GDM1 (cell line): ENCODE measurements at regions not wholly inside any gene's neighbourhood (a gene's known extent, or its start where the extent isn't known, plus 50 kb on each side); places are given as distances from the start of the nearest gene placed in this dataset.
"Not testable (repeated sequence)": the region's sequence is repeated elsewhere in the genome, so short reads cannot be mapped to it uniquely, and the experiment has no call there.

Source experiments
- DNase-seq: peaks from one replicate; lab custom pipeline; 2025; lab: John Stamatoyannopoulos, UW

DNA sequence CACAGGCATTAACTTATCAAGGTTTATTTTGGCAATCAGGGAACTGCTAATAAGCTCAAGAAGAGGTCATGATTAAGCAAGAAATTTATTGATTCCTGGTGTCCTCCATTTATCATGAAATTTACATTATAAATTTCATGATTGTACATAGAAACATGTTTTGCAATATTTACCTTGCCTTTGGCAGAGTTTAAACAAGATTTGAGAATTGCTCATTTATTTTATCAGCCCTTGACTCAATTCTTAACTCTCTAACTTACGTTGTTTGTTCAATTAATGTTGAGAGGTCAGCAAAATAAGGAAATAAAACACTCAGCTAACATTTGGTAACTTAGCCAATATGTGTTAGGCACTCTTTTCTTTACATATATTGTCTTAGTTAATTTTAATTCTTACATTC is 286.6 kb downstream of the SLC7A11 start:
- DNase-seq = no peak

DNA sequence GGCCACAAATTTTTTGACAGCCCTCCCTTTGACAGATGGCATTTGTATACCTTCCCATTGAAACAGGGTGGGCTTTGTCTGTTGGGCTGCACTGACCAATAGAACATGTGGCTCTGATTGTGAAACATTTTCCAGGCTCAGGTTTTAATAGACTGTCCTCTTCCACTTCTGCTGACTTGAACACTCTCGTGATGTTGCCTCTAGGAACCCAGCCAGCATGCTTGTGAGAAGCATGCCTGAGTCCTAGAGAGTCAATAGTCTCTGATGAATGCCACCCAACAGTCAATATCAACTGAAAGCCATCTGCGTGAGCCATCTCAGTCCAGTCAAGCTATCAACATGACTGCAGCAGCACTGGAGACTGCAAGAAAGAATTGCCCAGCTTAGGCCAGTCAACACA is 290.0 kb downstream of the SLC7A11 start:
- DNase-seq = no peak

DNA sequence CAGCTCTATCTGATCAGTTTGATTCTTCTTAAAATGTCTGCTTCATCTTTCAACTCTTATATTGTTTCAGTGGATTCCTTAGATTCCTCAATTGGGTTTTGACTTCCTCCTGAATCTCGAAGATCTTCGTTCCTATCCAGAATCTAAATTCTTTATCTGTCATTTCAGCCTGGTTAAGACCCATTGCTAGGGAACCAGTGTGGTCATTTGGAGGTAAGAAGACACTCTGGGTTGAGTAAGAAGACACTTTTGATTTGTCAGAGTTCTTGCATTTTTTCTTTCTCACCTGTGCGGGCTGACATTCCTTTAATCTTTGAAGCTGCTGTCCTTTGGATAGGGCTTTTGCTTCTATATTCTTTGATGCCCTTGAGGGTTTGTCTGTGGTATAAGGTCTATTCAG is 291.9 kb downstream of the SLC7A11 start:
- no peak for DNase-seq

DNA sequence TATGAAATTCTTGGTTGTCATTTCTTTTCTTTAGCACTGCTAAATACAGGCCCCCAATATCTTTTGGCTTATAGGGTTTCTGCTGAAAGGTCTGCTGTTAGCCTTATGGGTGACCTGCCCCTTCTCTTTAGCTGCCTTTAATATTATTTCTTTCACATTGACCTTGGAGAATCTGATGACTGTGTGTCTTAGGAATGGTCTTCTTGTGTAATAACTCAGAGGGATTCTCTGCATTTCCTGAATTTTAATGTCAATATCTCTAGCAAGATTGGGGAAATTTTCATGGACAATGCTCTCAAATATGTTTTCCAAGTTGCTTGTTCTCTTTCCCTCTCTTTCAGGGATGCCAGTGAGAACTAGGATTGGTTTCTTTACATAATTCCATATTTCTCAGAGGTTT is 292.4 kb downstream of the SLC7A11 start:
- no peak for DNase-seq

DNA sequence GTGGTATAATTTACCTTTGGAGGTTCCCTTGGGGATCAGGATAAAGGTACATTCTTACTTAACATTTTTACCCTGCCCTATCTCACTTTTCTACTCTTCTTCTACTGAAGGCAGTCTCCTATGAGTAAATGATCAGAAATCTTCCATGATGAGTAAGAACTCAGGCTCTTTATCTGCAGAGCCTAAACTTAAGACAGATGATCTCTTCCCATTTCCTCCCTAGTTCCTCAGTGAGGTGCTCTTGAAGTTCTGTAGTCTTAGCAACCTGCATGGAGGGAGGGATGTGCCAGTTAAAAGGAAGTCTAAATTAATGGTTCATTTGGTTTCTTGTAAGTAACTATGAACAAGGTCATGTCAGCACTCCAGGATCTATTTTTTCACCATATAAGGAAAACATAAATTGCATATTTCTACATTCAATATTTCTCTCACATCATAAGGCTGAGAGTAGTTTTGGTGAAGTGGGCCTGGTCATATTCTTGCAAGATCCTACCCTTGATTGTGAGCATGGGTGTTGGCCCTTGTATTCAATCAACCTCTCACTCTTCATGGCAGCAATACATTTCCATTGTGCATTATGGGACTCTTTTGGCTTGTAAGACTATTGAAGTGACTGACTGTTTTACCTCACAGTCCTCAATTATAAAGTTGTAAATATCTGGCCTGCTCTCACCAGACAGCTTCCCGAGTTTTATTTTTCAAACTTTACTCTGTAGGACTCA is 295.5 kb downstream of the SLC7A11 start:
- no peak for DNase-seq

DNA sequence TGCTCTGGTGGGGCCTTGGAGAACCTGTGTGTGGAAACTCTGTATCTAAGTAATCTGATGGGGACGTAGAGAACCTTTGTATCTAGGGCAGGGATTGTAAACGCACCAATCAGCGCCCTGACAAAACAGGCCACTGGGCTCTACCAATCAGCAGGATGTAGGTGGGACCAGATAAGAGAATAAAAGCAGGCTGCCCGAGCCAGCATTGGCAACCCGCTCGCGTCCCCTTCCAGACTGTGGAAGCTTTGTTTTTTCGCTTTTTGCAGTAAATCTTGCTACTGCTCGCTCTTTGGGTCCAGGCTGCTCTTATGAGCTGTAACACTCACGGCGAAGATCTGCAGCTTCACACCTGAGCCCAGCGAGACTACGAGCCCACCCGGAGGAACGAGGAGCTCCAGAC is 299.3 kb downstream of the SLC7A11 start:
- DNase-seq = not testable (repeated sequence)

DNA sequence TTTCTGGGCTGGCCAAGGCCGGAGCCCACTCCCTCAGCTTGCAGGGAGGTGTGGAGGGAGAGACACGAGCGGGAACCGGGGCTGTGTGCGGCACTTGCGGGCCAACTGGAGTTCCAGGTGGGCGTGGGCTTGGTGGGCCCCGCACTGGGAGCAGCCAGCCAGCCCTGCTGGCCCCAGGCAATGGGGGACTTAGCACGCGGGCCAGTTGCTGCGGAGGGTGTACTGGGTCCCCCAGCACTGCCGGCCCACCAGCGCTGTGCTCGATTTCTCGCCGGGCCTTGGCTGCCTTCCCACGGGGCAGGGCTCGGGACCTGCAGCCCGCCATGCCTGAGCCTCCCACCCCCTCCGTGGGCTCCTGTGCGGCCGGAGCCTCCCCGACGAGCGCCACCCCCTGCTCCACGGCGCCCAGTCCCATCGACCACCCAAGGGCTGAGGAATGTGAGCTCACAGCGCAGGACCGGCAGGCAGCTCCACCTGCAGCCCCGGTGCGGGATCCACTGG is 300.1 kb downstream of the SLC7A11 start:
- not testable (repeated sequence) for DNase-seq

DNA sequence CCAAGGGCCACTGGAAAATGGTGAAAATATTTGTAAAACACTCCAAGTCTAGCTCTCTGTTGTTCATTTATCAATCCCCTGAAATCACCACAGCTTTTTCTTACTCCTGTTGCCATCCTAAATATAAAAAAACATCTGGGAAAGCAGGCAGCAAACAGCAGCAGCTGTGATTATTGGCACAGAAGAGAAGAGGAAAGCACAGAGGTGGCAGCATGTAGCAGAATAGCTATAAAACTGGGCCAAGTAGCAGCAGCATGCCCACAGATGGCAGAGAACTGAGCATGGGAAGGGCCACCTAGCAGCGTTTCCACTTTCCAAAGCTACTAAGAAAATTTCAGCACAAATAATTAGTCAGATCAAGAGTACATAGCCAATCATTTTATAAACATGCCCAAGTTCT is 307.2 kb downstream of the SLC7A11 start:
- DNase-seq = no peak

DNA sequence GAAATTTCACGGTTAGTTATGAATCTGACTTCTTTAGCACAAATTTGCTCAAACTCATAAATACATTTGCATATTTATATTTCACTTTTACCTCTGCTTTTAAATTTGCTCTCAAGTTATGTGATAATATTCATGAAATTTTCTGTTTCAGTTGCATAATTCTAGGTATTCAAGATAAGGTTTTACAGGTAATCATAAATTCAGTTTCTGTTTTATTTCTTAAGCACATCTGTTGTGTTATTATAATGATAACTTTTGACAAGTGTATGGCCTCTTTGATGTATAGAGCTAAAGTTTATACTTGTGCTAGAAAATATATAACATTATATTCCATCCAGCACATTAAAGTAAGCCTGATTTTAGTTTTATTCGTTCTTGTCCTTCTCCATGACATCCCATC is 308.1 kb downstream of the SLC7A11 start:
- no peak for DNase-seq

DNA sequence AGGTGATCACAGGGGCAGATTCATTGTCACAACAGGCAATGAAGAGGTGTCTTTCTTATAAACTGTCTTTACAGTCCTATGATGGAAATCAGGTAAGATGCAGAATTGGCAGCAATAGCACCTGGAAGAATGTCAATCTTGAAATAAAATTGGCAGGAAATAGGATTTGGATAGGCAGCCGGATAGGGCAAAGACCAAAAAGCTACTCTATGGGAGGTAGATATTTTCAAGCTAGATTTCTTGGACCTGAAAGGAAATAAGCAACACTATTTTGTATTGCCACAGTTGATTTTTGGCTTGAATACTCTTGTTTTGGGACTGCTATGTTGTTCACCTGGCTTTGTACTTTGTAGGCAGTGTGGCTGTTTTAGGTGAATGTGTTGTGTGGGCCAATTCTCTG is 314.2 kb downstream of the SLC7A11 start:
- no peak for DNase-seq

DNA sequence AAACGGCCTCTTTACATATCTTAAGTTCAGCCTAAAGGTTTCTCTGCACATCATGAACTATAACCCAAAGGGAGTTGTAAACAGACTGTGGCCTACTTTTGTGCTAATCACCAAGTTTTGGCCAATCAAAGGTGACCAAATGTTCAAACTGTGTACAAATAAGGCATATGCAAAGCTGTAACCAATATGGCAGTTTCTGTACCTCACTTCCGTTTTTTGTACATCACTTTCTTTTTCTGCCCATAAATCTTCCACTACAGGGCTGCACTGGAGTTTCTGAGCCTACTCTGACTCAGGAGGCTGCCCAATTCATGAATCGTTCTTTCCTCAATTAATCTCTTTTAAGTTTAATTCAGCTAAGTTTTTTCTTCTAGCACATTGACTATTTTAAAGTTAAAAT is 318.7 kb downstream of the SLC7A11 start:
- no peak for DNase-seq

DNA sequence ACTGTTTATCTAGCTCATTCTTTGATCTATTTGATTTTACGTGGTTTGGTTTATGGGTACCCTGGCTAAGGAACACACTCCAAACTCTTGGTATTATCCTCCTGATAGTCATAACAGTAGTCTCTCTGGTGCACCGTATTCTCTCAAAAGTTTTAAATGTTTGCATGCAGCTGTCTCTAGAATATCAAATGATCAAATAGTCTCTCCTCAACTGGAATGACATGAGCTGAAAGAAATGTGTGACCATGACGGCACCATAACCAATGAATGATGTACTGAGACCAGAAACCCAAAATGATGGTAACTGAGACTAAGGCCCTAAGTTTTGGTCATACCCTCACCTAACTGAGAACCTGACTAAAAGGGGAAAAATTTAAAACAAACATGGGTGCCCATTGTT is 319.4 kb downstream of the SLC7A11 start:
- DNase-seq = no peak

DNA sequence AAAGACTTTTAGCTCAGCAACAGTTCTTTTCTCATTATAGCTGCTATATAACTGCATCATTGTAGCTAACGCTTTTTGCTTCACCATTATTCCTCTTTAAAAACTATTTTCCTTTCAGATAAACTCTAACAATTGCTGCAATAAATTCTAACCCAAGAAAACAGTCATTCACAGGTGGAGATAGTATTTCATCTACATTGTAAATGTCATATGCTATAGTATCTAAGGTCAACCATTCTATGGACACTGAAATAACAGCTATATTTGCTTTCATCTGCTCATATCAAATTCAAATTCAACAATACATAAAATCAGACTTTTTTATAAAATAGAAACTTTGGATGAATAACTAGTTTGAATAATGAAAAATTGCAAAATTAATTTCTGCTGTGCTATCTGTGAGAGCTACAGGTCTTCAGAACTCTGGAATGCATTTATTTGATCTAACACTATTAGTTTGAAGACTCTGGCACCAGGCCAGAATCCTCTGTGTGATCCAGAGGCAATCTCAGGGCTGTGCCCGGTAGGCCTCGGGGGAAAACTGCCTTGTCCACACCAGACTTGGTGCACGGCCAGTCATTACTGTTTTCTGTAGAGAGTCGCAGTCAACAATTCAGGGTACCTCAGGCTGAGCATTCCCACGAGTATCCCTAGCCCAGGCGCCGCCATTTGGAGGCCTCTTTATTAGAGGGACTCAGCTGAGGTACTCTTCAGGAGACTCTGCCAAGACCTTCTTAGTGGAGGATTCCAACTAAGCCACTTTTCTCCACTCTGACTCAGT is 332.4 kb downstream of the SLC7A11 start:
- DNase-seq = no peak

DNA sequence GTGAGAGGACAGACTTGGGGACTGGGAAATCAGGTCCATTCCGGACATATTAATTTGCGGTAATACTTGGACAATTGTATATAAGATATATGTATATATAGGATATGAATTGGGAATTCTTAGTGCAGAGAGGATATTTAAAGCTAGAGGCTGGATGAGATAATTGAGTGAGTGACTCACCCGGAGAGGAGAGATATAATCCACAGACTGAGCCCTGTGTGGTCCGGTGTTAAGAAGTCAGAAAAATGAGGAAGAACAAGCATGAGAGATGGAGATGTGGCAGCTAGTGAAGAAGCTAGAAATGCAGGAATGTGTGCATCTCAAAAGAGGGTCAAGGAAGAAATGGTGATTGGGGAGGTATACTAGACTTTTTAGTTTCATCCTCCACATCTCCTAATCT is 336.2 kb downstream of the SLC7A11 start:
- DNase-seq = no peak

DNA sequence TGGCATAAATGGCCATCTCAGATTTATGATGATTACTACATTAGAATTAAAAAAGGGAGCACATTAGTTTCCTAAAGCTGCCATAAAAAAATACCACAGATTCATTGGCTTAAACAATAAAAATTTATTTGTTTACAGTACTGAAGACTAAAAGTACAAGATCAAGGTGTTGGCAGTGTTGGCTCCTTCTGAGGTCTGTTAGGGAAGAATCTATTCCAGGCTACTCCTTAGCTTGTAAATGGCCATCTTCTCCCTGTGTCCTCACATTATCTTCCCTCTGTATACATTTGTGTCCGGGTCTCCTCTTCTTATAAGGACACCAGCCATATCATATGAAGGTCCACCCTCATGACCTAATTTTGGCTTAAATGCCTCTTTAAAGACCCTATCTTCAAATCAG is 341.0 kb downstream of the SLC7A11 start:
- DNase-seq = no peak

DNA sequence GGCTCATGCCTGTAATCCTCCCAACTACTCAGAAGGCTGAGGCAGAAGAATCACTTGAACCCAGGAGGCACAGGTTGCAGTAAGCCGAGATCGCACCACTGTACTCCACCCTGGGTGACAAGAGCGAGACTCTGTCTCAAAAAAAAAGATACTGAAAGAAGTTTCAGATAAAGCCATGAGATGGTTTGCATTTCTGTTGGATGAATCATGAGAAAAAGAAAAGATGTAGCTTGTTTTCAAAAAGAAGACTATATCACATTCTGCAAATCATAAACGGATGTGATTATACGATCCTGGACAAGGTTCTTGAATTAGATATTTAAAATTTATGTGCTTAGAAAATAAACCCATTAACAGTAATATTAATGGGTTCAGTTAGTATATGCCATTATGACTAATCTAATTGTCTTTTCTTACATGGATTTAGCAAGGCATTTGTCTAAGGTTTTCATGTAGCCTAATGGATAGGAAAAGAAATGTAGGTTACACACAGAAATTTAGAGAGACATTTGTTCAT is 345.9 kb downstream of the SLC7A11 start:
- no peak for DNase-seq

DNA sequence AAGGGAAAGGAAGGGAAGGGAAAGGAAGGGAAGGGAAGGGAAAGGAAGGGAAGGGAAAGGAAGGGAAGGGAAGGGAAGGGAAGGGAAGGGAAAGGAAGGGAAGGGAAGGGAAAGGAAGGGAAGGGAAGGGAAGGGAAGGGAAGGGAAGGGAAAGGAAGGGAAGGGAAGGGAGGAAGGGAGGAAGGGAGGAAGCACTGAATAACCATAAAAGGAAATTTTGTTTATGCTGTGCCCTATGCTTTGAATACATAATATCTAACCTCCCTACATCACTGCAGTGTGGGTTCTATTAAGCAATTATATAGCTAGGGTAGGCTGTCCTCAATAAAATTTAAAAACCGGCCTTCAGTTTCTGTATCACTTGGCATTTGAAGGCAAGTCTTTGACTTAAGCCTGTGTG is 346.6 kb downstream of the SLC7A11 start:
- not testable (repeated sequence) for DNase-seq

DNA sequence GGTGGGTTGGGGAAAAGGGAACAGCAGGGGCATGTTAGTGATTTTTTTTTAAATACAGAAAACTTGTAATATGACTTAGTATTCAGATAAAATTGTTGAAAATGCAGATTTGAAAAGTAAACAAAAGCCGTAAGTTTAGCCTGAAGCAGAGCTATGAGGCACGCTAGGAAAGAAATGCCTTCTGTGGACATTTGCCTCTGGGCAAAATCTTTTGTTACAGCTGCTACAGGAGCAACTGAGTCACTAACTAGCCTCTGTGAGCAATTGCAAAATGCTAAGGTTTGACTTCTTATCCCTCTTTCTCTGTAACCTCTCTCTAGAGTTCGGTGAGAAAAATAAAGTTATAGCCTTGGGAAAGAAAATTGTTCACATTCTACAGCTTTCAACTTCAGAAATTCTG is 350.0 kb downstream of the SLC7A11 start:
- no peak for DNase-seq

DNA sequence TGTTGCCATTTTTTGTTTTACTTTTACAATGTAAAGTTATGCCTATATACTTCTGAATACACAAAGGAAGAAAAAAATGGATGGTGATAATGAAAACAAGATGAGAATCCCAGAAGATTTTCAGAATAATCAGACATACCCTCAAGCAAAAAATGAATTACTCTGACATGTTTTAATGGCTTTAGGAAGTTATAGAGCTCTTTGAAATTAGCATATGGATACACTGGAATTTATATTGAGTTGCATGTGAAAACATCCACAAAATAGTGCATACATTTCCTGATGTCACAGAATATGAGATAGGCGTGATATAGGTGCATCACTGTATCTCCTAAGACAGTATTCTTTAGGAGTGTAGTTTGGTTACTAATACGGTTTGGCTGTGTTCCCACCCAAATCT is 351.3 kb downstream of the SLC7A11 start:
- no peak for DNase-seq

DNA sequence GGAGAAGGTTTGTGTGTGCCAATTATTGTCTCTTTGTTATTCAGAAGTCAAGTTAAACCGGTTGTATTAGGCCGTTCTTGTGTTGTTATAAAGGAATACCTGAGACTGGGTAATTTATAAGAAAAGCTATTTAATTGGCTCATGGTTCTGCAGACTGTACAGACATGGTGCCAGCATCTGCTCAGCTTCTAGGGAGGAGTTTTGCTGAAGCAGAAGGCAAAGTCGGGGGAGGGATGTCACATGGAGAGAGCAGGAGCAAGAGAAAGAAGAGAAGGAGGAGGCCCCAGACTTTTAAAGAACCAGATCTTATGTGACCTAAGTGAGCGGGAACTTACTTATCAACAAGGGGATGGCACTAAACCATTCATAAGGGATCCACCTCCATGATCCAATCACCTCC is 349.3 kb upstream of the PCDH18 start:
- no peak for DNase-seq

DNA sequence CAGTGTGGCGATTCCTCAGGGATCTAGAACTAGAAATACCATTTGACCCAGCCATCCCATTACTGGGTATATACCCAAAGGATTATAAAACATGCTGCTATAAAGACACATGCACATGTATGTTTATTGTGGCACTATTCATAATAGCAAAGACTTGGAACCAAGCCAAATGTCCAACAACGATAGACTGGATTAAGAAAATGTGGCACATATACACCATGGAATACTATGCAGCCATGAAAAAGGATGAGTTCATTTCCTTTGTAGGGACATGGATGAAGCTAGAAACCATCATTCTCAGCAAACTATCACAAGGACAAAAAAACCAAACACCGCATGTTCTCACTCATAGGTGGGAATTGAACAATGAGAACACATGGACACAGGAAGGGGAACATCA is 335.8 kb upstream of the PCDH18 start:
- DNase-seq = not testable (repeated sequence)

DNA sequence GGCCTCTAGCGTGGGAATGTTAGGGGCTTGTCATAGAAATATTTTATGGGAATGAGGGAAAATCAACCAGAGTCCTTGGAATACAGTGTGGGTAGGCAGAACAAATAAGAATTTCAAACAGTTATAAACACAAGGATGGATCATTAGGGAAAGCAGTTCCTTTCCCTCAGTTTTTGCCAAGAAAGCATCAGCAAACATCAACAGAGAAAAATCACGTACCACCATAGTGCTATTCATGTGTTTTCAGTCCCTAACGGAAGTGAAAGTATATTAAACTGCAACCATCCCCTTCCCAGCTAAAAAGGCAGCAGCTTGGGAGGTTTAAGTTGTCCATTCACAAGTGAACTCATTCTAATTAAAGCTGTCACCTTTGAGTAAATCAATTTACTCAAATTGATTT is 334.4 kb upstream of the PCDH18 start:
- no peak for DNase-seq

DNA sequence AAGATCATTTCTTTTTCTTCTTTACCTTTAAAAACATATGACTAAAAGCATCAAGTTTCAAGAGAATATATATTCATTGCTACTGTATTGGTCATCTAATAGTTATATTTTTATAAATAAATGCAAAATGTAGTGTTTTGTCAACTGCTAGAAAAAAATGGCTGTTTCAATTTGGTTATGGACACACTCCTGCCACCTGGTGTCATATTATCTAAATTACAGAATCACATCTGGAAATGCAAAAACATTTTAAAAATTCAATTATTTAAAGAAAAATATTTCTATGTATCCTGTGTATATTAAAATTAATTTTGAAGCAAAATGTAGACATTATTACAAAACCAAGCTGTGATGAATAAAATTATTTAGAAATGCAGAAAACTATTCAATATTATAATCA is 329.4 kb upstream of the PCDH18 start:
- no peak for DNase-seq
